Stimulated activated memory B cell treated with anti-CD40 and anti-IgM and Interleukin-4, amounts not matched to agents 10 μg/mL and 1 μg/mL and 100 μg/mL, for 72 hours (primary cell): ENCODE measurements at regions not wholly inside any gene's neighbourhood (a gene's known extent, or its start where the extent isn't known, plus 50 kb on each side); places are given as distances from the start of the nearest gene placed in this dataset.
A peak's percentile ranks its signal among the peaks of the same experiment; 100 is the strongest.

ENCODE experiments used
- ATAC-seq: fragments of 150-1000 bp; cut with Tn5 transposase; 2 replicates; pipeline ENCODE4 v1.10.0; 2021
- H3K27ac Mint-ChIP-seq: one replicate; pipeline ENCODE4 v1.8.0; 2022; ENCODE audit warnings: mild to moderate bottlenecking, mixed read lengths
- H3K27me3 Mint-ChIP-seq: one replicate; pipeline ENCODE4 v1.8.0; 2022; ENCODE audit warnings: mixed read lengths
- H3K36me3 Mint-ChIP-seq: one replicate; pipeline ENCODE4 v1.8.0; 2022; ENCODE audit warnings: mixed read lengths
- H3K4me1 Mint-ChIP-seq: one replicate; pipeline ENCODE4 v1.8.0; 2022; ENCODE audit warnings: mixed read lengths
- H3K4me3 Mint-ChIP-seq: one replicate; pipeline ENCODE4 v1.8.0; 2022; ENCODE audit warnings: mild to moderate bottlenecking, moderate library complexity, mixed read lengths
- H3K9me3 Mint-ChIP-seq: one replicate; pipeline ENCODE4 v1.8.0; 2022; ENCODE audit warnings: mixed read lengths

DNA sequence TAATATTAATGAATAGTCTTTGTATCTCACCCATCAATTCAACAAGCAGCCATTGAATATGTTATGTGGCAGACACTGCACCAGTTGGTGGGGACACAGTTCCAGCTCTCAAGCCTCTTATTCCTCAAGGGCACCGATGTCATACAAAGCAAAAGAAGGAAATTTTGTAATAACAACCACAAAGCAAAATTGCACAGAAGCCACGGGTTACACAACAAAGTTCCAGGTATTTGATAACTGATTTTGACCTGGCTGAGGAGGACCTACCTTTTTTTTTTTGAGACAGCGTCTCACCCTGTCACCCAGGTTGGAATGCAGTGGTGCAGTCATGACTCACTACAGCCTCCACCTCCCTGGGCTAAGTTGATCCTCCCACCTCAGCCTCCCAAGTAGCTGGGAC is 266.7 kb downstream of the FOXO1 start:
- peaks cover 3% of the 10 kb centered on the region for H3K9me3 Mint-ChIP-seq

GRCh38 chr13:40401911-40402776 is 264.3 kb downstream of the FOXO1 start:
- H3K27ac Mint-ChIP-seq: peak overlapping the region; percentile 68
- no peaks in the 10 kb centered on the region for H3K36me3 Mint-ChIP-seq
- H3K27me3 Mint-ChIP-seq: no peaks in the 10 kb centered on the region
- peak; percentile 100 for ATAC-seq
- peaks cover 54% of the 10 kb centered on the region for H3K4me1 Mint-ChIP-seq
- peaks cover 3% of the 10 kb centered on the region for H3K9me3 Mint-ChIP-seq
- H3K4me3 Mint-ChIP-seq: peak overlapping the region; percentile 30

More for the DNA sequence above, 266.7 kb downstream of the FOXO1 start:
- Mint-ChIP-seq H3K4me1 (peaks cover 46% of the 10 kb centered on the region), H3K36me3 (no peaks in the 10 kb centered on the region), H3K27me3 (no peaks in the 10 kb centered on the region), H3K27ac (no peak overlapping the region), H3K4me3 (no peak overlapping the region)
- ATAC-seq: no peak

DNA sequence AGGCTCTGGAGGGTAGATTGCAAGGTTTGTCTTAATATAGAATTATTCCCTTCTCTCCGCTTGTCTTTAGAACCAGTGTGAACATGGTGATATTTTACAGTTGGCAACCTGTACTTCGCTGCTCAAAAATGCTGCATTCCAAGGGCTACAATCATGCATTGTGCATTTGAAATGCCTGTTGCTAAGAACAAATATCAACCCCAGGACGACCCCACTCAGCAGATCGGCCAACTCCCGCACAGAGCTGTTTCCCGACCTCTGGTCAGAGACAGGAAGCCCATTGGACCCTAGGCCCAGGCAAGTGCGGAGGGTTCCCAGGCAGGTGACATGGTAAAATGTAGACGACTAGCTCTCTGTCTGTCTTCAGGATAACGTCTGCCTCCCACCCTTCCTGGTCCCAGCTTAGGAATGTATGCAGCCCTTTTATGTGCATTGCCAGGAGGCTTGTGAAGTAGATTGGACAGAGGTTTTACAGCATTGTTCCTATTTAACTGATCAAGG is 263.5 kb downstream of the FOXO1 start:
- ATAC-seq: no peak
- Mint-ChIP-seq H3K27ac (peak overlapping the region; percentile 68), H3K9me3 (no peaks in the 10 kb centered on the region), H3K27me3 (no peaks in the 10 kb centered on the region), H3K4me3 (peak overlapping the region; percentile 3), H3K4me1 (peaks cover 47% of the 10 kb centered on the region), H3K36me3 (no peaks in the 10 kb centered on the region)

DNA sequence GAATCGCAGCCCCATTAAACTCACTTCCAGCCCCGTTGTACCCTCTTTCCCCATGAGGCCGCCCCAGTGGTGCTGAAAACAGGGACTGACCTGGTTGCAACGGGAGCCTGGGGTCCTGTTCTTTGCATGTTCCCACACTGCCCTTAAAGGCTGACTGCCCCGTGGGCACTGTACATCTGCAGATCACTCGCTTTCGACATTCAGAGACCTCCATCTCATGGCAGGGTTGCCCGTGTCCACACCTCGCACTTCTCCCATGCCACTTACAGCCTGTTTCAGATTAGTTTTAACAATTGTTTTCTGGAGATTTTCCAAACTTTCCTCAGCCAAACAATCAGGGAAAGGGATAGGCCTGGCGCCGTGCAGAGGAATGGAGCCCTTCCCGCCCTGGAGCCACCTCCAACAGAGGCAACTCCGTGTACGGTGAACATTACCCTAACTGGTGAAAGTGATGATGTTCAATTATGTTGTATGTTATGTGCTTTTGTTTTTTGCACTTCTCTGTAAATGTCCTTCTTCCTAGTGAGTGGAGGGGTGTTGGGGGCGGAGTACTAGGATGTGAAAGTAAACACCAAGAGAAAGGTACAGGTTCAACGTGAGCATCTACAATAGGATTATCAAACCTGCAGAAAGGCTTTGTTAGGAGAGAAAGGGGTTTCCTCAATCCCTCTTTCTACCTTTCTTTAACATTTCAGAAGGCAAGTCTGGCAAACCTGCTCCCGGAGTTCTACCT is 262.8 kb downstream of the FOXO1 start:
- no peaks in the 10 kb centered on the region for H3K36me3 Mint-ChIP-seq
- peaks cover 47% of the 10 kb centered on the region for H3K4me1 Mint-ChIP-seq
- H3K27me3 Mint-ChIP-seq: no peaks in the 10 kb centered on the region
- H3K27ac Mint-ChIP-seq: peak overlapping the region; percentile 68
- ATAC-seq: no peak
- H3K9me3 Mint-ChIP-seq: no peaks in the 10 kb centered on the region
- peak overlapping the region; percentile 16 for H3K4me3 Mint-ChIP-seq

GRCh38 chr13:40404407-40404806 is 262.0 kb downstream of the FOXO1 start:
- no peaks in the 10 kb centered on the region for H3K27me3 Mint-ChIP-seq
- ATAC-seq: no peak
- H3K4me1 Mint-ChIP-seq: peaks cover 47% of the 10 kb centered on the region
- H3K9me3 Mint-ChIP-seq: no peaks in the 10 kb centered on the region
- H3K36me3 Mint-ChIP-seq: no peaks in the 10 kb centered on the region
- peak overlapping the region; percentile 68 for H3K27ac Mint-ChIP-seq
- no peak overlapping the region for H3K4me3 Mint-ChIP-seq

- H3K27me3 Mint-ChIP-seq: no peaks in the 10 kb centered on the region
- H3K9me3 Mint-ChIP-seq: no peaks in the 10 kb centered on the region
- no peak overlapping the region for H3K4me3 Mint-ChIP-seq
- ATAC-seq: no peak
- H3K4me1 Mint-ChIP-seq: peaks cover 47% of the 10 kb centered on the region
- H3K27ac Mint-ChIP-seq: peak overlapping the region; percentile 68
- H3K36me3 Mint-ChIP-seq: no peaks in the 10 kb centered on the region
Observed at GRCh38 chr13:40404967-40405716, 261.3 kb downstream of the FOXO1 start.

- Mint-ChIP-seq H3K4me1 (peaks cover 39% of the 10 kb centered on the region), H3K27ac (no peak overlapping the region), H3K9me3 (peaks cover 4% of the 10 kb centered on the region), H3K4me3 (no peak overlapping the region), H3K36me3 (no peaks in the 10 kb centered on the region), H3K27me3 (no peaks in the 10 kb centered on the region)
- ATAC-seq: no peak
Observed at GRCh38 chr13:40406405-40407120, 259.9 kb downstream of the FOXO1 start.

GRCh38 chr13:40407567-40407966 is 258.9 kb downstream of the FOXO1 start:
- peaks cover 29% of the 10 kb centered on the region for H3K4me1 Mint-ChIP-seq
- H3K27me3 Mint-ChIP-seq: no peaks in the 10 kb centered on the region
- no peak overlapping the region for H3K27ac Mint-ChIP-seq

GRCh38 chr13:40408602-40409001 is 257.8 kb downstream of the FOXO1 start:
- Mint-ChIP-seq H3K36me3 (no peaks in the 10 kb centered on the region), H3K9me3 (peaks cover 4% of the 10 kb centered on the region), H3K4me1 (peaks cover 19% of the 10 kb centered on the region), H3K4me3 (no peak overlapping the region), H3K27me3 (no peaks in the 10 kb centered on the region), H3K27ac (no peak overlapping the region)
- ATAC-seq: no peak

More at GRCh38 chr13:40407567-40407966, 258.9 kb downstream of the FOXO1 start:
- Mint-ChIP-seq H3K9me3 (peaks cover 4% of the 10 kb centered on the region), H3K36me3 (no peaks in the 10 kb centered on the region), H3K4me3 (no peak overlapping the region)
- ATAC-seq: no peak

DNA sequence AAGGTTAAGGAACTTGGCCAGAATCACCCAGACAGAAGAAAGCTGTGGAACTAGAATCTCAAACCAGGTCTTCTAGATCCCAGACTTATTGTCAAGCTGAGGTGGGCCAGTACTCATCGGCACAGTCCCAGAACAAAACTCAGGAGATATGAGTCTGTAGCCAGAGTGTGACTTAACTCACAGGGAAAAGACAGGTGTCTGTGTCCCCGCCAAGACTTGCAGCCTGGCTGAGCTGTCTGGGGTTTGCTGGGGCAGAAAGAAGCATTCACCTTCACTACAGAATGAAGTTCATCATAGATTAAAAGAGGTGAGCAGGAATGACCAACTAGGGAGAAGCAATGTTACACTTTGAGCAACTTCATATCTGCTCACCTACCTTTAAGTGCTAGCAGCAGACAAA is 257.2 kb downstream of the FOXO1 start:
- Mint-ChIP-seq H3K4me1 (peaks cover 12% of the 10 kb centered on the region), H3K27me3 (no peaks in the 10 kb centered on the region), H3K36me3 (no peaks in the 10 kb centered on the region), H3K4me3 (no peak overlapping the region), H3K27ac (no peak overlapping the region), H3K9me3 (peaks cover 4% of the 10 kb centered on the region)
- no peak for ATAC-seq

DNA sequence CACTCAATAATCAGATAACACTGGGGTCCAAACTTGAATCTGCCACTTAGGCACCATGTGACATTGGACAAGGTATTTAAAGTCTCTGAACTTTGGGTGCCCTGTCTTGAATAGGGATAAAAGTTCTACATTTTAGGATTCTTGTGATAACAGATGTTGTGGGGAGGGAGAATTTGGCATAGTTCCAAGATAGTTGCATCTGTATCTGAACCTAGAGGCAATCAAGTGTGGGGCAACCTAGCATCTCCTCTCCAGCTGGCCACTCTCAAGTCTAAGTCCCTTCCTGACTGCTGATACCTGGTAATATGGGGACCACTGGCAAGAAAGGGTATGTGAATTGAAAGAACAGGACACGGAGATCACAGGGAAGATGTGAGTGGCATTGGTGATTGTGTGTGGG is 256.1 kb downstream of the FOXO1 start:
- H3K27ac Mint-ChIP-seq: no peak overlapping the region
- no peaks in the 10 kb centered on the region for H3K36me3 Mint-ChIP-seq
- H3K4me1 Mint-ChIP-seq: peaks cover 2% of the 10 kb centered on the region
- H3K9me3 Mint-ChIP-seq: peaks cover 4% of the 10 kb centered on the region
- no peak overlapping the region for H3K4me3 Mint-ChIP-seq
- H3K27me3 Mint-ChIP-seq: no peaks in the 10 kb centered on the region
- ATAC-seq: no peak

GRCh38 chr13:40420160-40420740 is 246.2 kb downstream of the FOXO1 start:
- Mint-ChIP-seq H3K27me3 (no peaks in the 10 kb centered on the region), H3K27ac (no peak overlapping the region), H3K36me3 (no peaks in the 10 kb centered on the region), H3K4me1 (peaks cover 33% of the 10 kb centered on the region), H3K4me3 (no peak overlapping the region), H3K9me3 (peaks cover 3% of the 10 kb centered on the region)
- no peak for ATAC-seq

DNA sequence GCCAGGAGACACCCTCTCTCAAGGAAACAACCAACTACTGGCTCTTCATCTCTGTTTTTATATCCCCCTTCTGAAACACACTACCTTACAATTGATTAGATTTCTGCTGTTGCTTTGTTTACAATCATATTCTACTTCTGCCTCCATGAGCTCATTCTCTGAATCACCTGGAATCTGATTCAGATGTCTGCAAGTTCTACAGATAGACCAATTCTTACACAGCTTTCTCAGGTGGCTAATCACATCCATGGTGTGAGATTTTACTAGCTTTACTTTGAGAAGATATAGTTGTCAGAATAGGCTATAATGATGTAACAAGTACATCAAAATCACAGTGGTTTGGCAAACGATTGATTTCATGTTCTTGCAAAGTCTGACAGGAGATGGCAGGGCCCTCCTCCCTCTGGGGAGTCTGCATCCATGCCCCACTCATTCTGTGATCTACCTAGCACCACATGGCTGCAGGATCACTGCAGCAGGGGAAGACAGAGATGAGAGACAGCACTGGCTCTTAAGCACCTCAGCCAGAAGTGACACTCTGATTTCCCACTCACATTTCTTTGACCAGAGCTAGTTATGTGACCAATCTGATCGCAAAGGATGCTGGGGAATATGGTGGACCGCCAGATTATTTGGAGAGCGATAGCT is 243.7 kb downstream of the FOXO1 start:
- H3K4me3 Mint-ChIP-seq: no peak overlapping the region
- H3K9me3 Mint-ChIP-seq: peaks cover 3% of the 10 kb centered on the region
- ATAC-seq: no peak
- H3K27ac Mint-ChIP-seq: no peak overlapping the region
- no peaks in the 10 kb centered on the region for H3K36me3 Mint-ChIP-seq
- peaks cover 22% of the 10 kb centered on the region for H3K4me1 Mint-ChIP-seq
- no peaks in the 10 kb centered on the region for H3K27me3 Mint-ChIP-seq

GRCh38 chr13:40428354-40428753 is 238.1 kb downstream of the FOXO1 start:
- no peaks in the 10 kb centered on the region for H3K36me3 Mint-ChIP-seq
- H3K4me3 Mint-ChIP-seq: no peak overlapping the region
- peak overlapping the region; percentile 27 for H3K27ac Mint-ChIP-seq
- H3K9me3 Mint-ChIP-seq: no peaks in the 10 kb centered on the region
- H3K4me1 Mint-ChIP-seq: peaks cover 49% of the 10 kb centered on the region
- peak; percentile 41 for ATAC-seq
- H3K27me3 Mint-ChIP-seq: no peaks in the 10 kb centered on the region
